Progenitor cell of endocrine pancreas (in vitro differentiated cells): ENCODE measurements at regions not wholly inside any gene's neighbourhood (a gene's known extent, or its start where the extent isn't known, plus 50 kb on each side); places are given as distances from the start of the nearest gene placed in this dataset.

Experiments used
- DNase-seq: peaks from one replicate; pipeline ENCODE4 v3.0.0; 2021; ENCODE audit warnings: low spot score; ENCODE audit not compliant: unreplicated experiment
- H3K27ac Mint-ChIP-seq: 2 replicates; pipeline ENCODE4 v1.8.0; 2021; ENCODE audit warnings: mild to moderate bottlenecking, moderate library complexity, mixed read lengths
- H3K27me3 Mint-ChIP-seq: 2 replicates; pipeline ENCODE4 v1.8.0; 2021; ENCODE audit warnings: mixed read lengths
- H3K36me3 Mint-ChIP-seq: 2 replicates; pipeline ENCODE4 v1.8.0; 2022; ENCODE audit warnings: mixed read lengths; ENCODE audit not compliant: insufficient read depth
- H3K4me1 Mint-ChIP-seq: 2 replicates; pipeline ENCODE4 v1.8.0; 2021; ENCODE audit warnings: low read depth, mixed read lengths
- H3K4me3 Mint-ChIP-seq: 2 replicates; pipeline ENCODE4 v1.8.0; 2021; ENCODE audit warnings: low read depth, mild to moderate bottlenecking, moderate library complexity, mixed read lengths
- H3K9me3 Mint-ChIP-seq: 2 replicates; pipeline ENCODE4 v1.8.0; 2021; ENCODE audit warnings: low read depth, mixed read lengths
- TF ChIP-seq, protein P1 (sequence below): fragments of 200-600 bp; sonication (generic); IDR thresholded peaks from one replicate; pipeline ENCODE4 v1.5.0; 2021; ENCODE audit warnings: antibody characterized with exemption, mild to moderate bottlenecking; ENCODE audit not compliant: unreplicated experiment

- peaks cover 7% of the 10 kb centered on the region for H3K9me3 Mint-ChIP-seq
- no peak overlapping the region for H3K27ac Mint-ChIP-seq
- H3K36me3 Mint-ChIP-seq, result no peaks in the 10 kb centered on the region
- H3K4me3 Mint-ChIP-seq, result no peak overlapping the region
- TF ChIP-seq, protein P1, sequence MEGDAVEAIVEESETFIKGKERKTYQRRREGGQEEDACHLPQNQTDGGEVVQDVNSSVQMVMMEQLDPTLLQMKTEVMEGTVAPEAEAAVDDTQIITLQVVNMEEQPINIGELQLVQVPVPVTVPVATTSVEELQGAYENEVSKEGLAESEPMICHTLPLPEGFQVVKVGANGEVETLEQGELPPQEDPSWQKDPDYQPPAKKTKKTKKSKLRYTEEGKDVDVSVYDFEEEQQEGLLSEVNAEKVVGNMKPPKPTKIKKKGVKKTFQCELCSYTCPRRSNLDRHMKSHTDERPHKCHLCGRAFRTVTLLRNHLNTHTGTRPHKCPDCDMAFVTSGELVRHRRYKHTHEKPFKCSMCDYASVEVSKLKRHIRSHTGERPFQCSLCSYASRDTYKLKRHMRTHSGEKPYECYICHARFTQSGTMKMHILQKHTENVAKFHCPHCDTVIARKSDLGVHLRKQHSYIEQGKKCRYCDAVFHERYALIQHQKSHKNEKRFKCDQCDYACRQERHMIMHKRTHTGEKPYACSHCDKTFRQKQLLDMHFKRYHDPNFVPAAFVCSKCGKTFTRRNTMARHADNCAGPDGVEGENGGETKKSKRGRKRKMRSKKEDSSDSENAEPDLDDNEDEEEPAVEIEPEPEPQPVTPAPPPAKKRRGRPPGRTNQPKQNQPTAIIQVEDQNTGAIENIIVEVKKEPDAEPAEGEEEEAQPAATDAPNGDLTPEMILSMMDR, result no peak
- DNase-seq, result no peak
- H3K27me3 Mint-ChIP-seq, result no peaks in the 10 kb centered on the region
- peaks cover 5% of the 10 kb centered on the region for H3K4me1 Mint-ChIP-seq
Measured at GRCh38 chr14:38751459-38751858, 351.6 kb downstream of the SEC23A start.

- no peak for DNase-seq
Measured at GRCh38 chr14:38749936-38750335, 353.1 kb downstream of the SEC23A start.

GRCh38 chr14:38745861-38746260, 357.2 kb downstream of the SEC23A start:
- Mint-ChIP-seq H3K4me3 (no peak overlapping the region), H3K9me3 (no peaks in the 10 kb centered on the region), H3K27me3 (no peaks in the 10 kb centered on the region), H3K4me1 (peaks cover 5% of the 10 kb centered on the region), H3K27ac (no peak overlapping the region), H3K36me3 (no peaks in the 10 kb centered on the region)
- DNase-seq, result no peak
- TF ChIP-seq, protein P1, result no peak

More at GRCh38 chr14:38749936-38750335, 353.1 kb downstream of the SEC23A start:
- H3K27ac Mint-ChIP-seq, result no peak overlapping the region
- TF ChIP-seq, protein P1, result no peak
- peaks cover 3% of the 10 kb centered on the region for H3K9me3 Mint-ChIP-seq
- H3K4me1 Mint-ChIP-seq, result peaks cover 5% of the 10 kb centered on the region
- no peaks in the 10 kb centered on the region for H3K27me3 Mint-ChIP-seq
- no peak overlapping the region for H3K4me3 Mint-ChIP-seq
- H3K36me3 Mint-ChIP-seq, result no peaks in the 10 kb centered on the region

- Mint-ChIP-seq H3K4me1 (no peaks in the 10 kb centered on the region), H3K4me3 (no peak overlapping the region), H3K36me3 (no peaks in the 10 kb centered on the region), H3K27me3 (no peaks in the 10 kb centered on the region), H3K9me3 (no peaks in the 10 kb centered on the region), H3K27ac (no peak overlapping the region)
- no peak for DNase-seq
- TF ChIP-seq, protein P1, result no peak
Measured at GRCh38 chr14:38743966-38744584, 359.0 kb downstream of the SEC23A start.

DNA sequence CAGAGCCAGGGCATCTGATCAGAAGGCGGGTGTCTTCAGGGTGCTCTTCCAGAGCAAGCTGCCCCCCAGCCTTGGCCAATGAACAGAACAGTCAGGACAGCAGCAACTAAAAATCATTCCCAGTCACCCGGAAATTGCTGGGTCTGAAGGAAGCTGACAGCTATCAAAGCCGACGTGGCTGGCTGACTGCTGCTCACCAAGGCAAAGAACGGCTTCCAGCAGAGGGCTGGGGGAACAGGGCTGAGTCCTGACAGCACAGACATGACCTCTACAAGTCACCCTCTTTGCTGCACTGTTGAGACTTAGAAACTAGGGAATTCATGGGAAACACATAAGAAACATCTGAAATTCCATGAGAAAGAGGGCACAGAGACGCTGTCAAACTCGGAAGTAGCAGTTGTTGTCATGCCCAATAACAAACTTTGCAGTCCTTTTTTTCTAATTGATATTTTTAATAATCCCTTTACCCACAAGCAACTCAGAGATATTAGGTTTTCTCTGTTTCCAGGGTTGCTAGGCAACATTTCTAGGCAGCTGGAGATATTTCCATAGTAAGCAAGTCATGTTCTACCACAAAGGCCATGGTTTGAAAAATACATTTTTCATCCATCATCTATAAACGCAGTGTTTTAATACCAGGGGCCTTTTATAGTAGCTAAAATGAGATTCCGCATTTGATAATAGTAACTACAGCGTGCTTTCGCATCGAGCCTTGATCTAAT, 365.2 kb downstream of the SEC23A start:
- Mint-ChIP-seq H3K9me3 (peaks cover 3% of the 10 kb centered on the region), H3K36me3 (no peaks in the 10 kb centered on the region), H3K4me3 (no peak overlapping the region), H3K4me1 (no peaks in the 10 kb centered on the region), H3K27me3 (peaks cover 3% of the 10 kb centered on the region), H3K27ac (no peak overlapping the region)
- no peak for DNase-seq
- TF ChIP-seq, protein P1, result no peak
